Fibroblast of the conjunctiva (primary cell): ENCODE measurements at regions not wholly inside any gene's neighbourhood (a gene's known extent, or its start where the extent isn't known, plus 50 kb on each side); places are given as distances from the start of the nearest gene placed in this dataset.
"Not testable (repeated sequence)": the region's sequence is repeated elsewhere in the genome, so short reads cannot be mapped to it uniquely, and the experiment has no call there.

Experiments used
- DNase-seq: peaks from one replicate; pipeline ENCODE4 v3.0.0-alpha.2; 2010; ENCODE audit warnings: low read depth

DNA sequence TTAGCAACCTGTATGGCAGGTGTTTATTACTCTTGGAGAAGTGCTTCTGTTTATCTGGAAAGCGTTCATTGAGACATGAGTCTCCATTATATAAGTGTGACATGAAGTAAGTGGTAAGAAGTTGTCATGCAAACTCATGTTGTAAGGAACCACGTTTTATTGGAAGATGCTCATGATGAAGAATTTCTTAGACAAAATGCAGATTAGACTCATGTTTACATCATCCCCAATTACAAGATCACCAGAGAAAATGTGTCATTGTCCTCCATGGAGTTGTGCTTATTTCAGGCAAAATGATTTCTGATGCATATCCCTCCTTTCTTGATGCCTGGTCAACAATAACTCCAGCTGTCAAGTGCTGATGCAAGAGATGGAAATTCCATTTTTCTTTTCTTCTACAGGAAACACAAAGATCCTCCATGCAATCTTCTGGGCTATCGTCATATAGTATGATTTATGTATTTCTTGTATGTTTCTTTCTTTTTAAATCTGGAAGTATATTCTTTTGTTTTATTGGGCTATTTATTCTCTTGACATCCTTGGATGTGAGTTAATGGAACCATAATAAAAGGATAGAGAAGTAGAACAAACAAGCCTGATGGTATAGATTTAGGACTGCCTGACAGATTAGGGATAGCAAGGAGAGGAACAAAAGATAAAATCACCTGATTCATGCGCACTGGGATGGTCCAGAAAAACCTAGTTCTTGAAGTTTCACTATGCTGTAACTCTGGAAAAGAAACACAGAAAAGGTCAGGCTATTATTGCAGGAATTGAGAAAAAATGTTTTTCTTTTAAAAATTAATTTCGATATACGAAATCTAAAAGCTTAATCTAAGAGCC, 50.7 kb upstream of the DIAPH3 start:
- DNase-seq: peak; percentile 0

DNA sequence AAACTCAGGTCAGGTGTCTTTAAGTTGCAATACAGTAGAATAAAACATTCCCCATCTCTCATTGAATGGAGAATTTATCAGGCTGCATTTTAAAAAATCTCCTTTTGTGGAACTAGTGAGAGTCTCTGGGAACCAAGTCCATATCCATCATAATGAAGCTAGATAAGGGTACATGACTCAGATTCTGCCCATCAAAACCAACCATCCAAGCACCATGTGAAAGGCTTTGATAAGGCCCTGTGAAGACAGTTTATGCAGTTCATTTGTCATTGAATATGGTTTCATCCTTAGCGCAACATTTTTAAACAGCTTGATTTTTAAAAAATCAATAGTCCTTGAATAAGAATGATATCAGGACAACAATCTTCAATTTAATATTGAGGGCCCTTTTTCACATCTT, 56.3 kb upstream of the DIAPH3 start:
- no peak for DNase-seq

DNA sequence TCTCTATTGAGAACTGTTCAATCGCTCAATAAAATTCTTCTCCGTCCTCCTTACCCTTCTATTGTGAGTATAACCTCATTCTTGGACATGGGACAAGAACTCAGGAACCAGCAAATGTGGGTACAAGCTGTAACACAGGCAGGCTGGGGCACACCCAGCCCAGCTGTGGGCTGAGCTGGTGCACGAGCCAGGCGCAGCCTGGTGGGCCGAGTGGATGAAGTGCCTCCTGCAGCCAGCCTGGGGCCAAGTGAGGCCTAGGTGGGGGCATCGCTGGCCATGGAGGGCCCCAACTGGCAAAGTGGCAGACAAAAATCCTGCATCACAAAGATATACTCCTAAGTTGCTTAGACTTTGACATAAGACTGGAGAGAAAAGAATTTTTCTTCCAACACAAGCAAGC, 57.9 kb upstream of the DIAPH3 start:
- DNase-seq: no peak

DNA sequence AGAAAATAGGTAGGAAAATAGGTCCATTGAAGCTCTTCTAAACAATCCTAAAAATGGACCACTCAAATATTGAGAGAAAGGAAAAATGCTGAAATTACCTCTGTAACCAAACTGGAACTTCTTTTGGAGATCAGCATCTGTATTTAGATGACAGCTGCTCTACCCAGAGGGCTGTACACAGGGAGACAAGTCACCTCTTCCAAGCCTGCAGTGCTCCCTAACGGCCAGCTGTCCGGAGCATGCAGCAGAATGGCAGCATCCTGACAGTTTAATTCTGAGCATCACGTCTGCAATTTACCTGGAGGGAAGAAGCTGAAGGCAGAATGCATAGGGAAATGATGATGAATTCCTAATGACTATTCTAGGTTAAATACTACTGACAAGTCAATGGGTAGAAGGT, 62.8 kb upstream of the DIAPH3 start:
- peak; percentile 22 for DNase-seq

GRCh38 chr13:60227158-60227557, 63.4 kb upstream of the DIAPH3 start:
- DNase-seq: no peak

DNA sequence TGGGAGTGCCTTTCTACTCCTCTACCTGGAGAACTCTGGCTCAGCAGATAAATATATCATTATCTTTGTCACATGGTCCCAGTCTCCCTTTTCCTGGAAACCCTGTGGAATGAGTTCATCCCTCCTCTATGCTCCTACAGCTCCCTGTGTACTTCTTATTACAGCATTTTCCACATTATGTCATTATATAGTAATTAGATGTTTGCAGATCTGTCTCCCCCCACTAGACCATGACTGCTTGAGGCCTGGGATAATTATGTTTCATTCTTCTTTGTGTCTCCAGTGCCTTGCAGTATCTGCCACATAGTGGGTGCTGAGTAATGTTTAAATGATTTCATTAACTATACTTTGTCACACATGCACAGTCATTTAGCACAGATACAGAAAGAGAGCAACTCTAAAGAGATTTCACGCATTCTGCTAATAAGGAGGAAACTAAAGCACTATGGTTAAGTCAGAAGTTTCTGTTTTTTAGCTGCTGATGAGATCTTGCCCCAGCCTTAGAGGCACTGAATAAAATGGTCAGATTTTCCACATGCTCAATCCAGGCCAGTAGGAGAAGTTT, 66.1 kb upstream of the DIAPH3 start:
- no peak for DNase-seq

DNA sequence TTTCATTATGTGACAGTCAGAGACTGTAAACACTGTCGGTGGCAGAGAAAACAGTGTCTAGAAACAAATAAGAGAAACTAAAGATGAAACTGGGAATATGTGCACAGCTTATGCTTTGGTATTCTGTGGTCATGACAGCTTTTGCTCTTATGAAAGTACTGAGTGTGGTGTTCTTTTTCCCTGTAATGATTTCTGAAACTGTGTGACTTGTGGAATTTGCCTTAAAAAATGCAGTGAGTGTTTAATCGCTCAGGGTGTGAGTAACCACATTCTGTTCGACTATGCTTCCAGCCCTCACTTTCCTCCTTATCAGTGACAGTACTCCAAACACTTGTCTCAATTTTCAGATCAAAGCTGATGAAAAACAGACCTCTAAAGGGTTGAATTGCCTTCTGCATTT, 66.9 kb upstream of the DIAPH3 start:
- no peak for DNase-seq

DNA sequence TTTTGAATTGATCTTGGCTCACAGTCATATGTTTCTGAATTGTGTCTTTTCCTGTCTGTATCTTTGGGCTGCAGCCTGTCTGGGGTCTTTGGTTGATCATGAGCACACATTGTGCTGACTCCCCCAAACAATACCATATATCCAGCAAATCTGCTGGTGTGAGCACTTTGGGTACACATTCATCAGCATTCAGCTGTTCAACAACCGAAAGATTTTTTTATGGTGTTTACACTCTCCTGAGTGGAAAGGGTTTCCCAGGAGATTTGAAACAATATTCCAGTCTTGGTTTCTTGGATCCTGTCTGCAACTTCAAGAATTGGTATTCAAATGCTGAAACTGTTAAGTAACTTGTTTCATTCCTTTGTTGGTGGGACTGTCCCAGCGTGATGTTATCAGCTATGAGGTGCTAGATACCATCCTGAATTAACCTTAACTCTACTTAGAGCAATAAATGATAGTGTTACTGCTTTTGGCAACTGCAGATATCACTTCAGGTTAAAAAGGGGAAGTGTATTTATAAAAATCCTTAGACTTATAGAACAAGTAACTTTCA, 78.4 kb upstream of the DIAPH3 start:
- no peak for DNase-seq

GRCh38 chr13:60244381-60244780, 80.7 kb upstream of the DIAPH3 start:
- DNase-seq: no peak

GRCh38 chr13:60251419-60251818, 87.7 kb upstream of the DIAPH3 start:
- not testable (repeated sequence) for DNase-seq

GRCh38 chr13:60258349-60258748, 94.6 kb upstream of the DIAPH3 start:
- no peak for DNase-seq

DNA sequence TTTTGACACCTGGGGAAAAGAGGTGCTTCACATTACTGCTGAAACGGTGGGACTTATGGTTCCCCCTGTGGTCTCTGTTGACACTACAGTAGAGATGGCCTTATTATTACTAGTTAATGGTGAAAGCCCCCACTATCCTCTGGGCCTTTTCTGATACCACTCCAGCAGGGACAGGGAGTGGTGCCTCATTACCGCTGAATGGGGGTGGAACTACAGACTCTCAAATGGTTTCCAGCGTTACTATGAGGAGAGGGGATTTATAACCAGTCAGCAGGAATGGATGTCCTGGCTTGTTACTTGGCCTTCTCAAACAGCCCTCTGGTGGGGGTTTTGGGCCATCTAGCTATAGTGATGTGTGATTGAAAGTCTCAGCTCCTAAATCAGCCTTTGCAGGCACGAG, 96.7 kb upstream of the DIAPH3 start:
- no peak for DNase-seq

DNA sequence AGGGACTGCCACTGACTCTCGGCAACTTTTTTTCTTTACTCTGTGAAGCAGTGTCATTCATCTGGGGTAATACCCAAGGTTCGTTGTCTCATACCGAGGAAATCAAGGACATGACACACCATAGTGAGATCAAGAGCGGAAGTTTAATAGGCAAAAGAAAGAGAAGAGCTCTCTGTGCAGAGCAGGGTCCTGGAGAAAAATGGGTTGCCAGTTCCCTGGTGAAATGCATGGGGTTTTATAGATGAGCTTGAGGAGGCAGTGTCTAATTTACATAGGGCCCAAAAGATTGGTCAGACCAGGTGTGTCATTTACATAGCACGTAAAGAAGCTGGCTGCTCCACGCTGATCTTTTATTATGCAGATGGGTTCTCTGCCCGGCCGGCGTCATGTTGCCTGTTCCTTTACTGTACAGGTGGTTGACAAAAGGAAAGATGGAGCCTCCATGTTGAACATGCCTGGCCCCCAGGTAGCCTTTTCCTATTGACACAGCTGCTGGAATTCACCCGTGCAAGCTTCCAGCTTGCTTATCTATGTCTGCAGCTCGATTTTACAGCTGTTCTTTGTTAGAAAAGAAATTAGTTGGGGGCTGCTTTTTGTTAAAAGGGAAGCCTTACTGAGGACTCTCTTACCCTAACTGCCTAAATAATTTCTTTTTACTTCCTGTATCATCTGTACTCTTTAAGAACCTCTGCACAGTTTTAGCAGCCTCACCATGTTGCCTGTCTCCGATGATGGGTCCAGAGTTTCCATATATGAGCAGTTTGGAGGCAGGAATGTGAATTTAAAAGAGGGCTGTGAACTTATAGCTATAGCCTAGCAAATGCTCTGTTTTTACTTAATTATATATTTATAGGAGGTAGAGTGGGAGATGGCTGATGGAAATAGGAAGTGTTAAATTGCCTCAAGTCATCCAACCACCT, 98.0 kb upstream of the DIAPH3 start:
- DNase-seq: no peak

- no peak for DNase-seq
These were observed 101.8 kb upstream of the DIAPH3 start for GRCh38 chr13:60265566-60265965.

GRCh38 chr13:60267498-60268202, 103.9 kb upstream of the DIAPH3 start:
- no peak for DNase-seq

GRCh38 chr13:60268203-60268555, 104.5 kb upstream of the DIAPH3 start:
- DNase-seq: no peak

DNA sequence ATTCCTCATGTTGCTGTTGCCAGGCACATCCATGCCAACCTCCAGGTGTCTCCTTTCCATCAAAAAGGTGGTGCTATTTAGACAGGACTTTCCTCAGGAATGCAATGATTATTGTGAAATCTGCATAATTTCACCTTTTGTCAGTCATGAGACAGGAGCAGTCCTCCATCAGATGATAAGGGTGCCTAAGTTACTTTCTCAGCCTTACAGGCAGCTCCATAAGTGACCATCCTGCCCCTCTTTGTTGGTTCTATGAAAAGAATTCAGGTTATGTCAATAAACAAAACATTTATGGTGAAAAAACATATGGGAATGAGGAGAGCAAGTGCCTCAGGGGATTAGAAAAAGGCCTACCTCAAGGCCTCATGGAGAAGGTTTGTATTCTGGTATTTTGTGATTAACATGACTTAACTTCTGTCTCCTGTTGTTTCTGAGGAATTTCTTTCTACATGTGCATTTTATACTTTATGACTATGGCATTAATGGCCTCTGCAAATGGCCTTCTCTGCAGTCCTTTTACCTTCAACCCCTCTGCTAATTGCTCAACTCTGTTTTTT, 110.3 kb upstream of the DIAPH3 start:
- DNase-seq: no peak

DNA sequence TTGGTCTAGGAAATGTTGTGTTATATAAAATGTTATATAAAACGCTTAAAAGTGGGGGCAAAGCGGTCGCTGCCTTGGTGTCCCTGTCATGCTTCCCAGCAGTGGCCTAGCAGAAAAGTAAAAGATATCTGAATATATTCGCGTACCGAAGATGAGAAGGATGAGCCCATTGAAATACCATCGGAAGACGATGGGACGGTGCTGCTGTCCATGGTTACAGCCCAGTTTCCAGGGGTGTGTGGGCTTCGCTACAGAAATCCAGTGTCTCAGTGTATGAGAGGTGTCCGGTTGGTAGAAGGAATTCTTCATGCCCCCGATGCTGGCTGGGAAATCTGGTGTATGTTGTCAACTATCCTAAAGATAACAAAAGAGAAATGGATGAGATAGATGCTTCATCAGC, 110.9 kb upstream of the DIAPH3 start:
- DNase-seq: no peak

GRCh38 chr13:60275208-60275607, 111.5 kb upstream of the DIAPH3 start:
- DNase-seq: no peak

- not testable (repeated sequence) for DNase-seq
These were observed 116.5 kb upstream of the TDRD3 start for GRCh38 chr13:60280524-60280923.

DNA sequence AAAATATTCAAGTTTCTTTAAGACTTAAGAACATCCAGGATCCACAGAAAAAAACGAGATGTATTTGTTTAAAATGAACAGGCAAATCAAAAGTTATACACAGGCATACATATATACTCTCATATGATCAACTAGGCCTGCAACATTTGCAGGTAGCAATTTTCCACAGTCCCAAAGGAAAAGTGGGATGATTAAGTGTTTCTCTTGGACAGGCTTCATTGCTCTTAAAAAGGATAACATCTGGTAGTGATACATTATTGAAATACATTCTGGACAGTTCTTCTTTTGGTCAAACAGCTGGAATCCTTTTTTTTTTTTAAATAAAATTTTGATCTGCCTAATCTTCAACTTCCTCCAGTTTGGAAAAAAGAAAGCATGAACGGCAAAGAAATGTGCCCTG, 114.8 kb upstream of the TDRD3 start:
- peak; percentile 1 for DNase-seq

DNA sequence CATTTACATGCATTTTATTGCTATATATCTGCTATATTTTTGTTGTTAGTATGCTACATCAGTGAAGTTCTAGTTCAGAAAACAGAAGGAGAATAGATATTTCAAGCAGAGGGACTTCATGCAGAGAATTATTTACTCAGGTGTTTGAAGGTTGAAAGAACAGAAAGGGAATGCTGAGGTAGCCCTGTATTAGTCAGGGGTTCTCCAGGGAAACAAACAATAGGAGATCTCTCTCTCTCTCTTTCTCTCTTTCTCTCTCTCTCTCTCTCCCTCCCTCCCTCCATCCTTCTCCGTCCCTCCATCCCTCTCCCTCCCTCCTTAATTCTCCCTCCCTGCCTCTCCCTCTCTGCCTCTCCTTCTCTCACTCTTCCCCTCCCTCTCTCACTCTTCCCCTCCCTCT, 114.3 kb upstream of the TDRD3 start:
- DNase-seq: no peak
